ENCODE measurements at regions not wholly inside any gene's neighbourhood (a gene's known extent, or its start where the extent isn't known, plus 50 kb on each side); places are given as distances from the start of the nearest gene placed in this dataset.

DNA sequence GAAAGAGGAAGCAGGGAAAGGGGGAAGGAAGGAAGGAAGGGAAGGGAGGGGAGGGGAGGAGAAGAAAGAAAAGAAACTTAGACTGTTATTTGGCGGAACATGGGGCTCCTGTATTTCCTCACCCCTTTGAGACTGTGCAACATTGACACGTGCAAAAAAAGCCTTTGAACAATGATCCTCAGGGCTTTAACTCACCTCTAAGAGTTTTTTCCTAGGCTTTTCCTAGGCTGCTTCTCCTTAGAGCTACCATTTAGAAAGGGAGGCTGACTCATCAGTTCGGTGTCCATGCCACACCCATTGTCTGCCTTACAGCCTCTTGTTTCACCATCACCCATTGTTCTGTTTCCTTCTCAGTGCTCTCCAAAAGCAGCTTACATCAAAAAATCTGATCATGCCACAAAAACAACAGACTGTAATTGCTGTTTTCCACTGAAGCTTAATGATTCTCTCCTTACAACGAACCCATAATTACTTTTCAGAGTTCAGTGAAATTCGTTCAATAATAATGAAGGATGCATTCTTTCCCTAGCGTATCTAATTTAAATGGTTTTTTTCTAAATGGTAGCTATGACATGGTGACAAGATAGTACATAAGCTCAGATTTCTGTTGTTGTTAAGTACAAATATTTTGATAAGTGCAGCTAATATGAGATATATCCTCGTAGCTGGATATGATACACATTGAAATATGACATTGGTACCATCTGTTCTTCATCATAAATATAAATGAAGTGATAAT is 90.8 kb downstream of the PRLHR start:
- Histone ChIP-seq H3K4me1 (ENCODE audit: control insufficient read depth in 2 of 2, insufficient read depth in 1 of 2, low read depth in 1 of 2, low read length in 2 of 2) (no peaks in the 10 kb centered on the region), H3K4me3 (ENCODE audit: low read length in 2 of 2) (no peak overlapping the region), H2BK15ac (ENCODE audit: low read length) (no peak overlapping the region), H3K14ac (ENCODE audit: low read length) (no peak overlapping the region), H2BK120ac (ENCODE audit: low read depth, low read length) (no peak overlapping the region), H3K23ac (ENCODE audit: low read depth, low read length, poor library complexity) (no peak overlapping the region), H2AFZ (ENCODE audit: low read length) (no peak overlapping the region), H4K8ac (ENCODE audit: low read depth, low read length) (no peak overlapping the region), H3K4ac (ENCODE audit: low read length) (no peak overlapping the region), H2AK5ac (ENCODE audit: low read depth, low read length) (no peak overlapping the region), H3K36me3 (replicated peaks in 1 of 2; ENCODE audit: control insufficient read depth in 2 of 2, insufficient read depth in 2 of 2, low read length in 2 of 2) (no peaks in the 10 kb centered on the region), H3K9me3 (replicated peaks in 1 of 2; ENCODE audit: control insufficient read depth in 2 of 2, insufficient read depth in 1 of 2, low read depth in 1 of 2, low read length in 2 of 2) (no peaks in the 10 kb centered on the region), H2BK5ac (ENCODE audit: low read length) (no peak overlapping the region), H3K18ac (ENCODE audit: low read length) (no peak overlapping the region), H3K79me1 (ENCODE audit: low read depth, low read length) (no peaks in the 10 kb centered on the region), H3K9ac (ENCODE audit: low read depth, low read length, poor library complexity) (no peak overlapping the region), H4K91ac (ENCODE audit: low read depth, low read length, poor library complexity) (no peak overlapping the region), H3K27ac (replicated peaks; ENCODE audit: low read length) (no peak overlapping the region), H2BK12ac (ENCODE audit: low read length) (no peak overlapping the region), H3K27me3 (ENCODE audit: control insufficient read depth in 3 of 3, insufficient read depth in 3 of 3, low read depth in 1 of 3, low read length in 3 of 3) (no peaks in the 10 kb centered on the region), H3K4me2 (ENCODE audit: insufficient read depth, low read length, poor library complexity, severe bottlenecking) (no peak overlapping the region)
- no CpG with 5 or more reads among the region's 7 CpGs for WGBS, 2 donors (ENCODE audit: extremely low coverage in 2 of 2, insufficient read length in 2 of 2, insufficient replicate concordance in 1 of 2)
- DNase-seq (ENCODE audit: low spot score): no peak

DNA sequence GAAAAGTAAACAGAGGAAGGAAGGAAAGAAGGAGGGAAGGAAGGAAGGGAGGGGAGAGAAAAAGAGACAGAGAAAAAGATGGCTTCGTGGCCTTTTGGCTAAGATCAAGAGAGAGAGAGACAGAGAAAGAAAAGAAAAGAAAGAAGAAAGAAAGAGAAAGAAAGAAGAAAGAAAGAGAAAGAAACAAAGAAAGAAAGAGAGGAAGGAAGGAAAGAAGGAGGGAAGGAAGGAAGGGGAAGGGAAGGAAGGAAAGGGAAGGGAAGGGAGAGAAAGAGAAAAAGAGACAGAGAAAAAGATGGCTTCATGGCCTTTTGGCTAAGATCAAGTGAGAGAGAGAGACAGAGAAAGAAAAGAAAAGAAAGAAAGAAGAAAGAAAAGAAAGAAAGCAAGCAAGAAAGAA is 91.4 kb downstream of the PRLHR start:
- Histone ChIP-seq H3K27ac (replicated peaks; ENCODE audit: low read length) (no peak overlapping the region), H3K9me3 (replicated peaks in 1 of 2; ENCODE audit: control insufficient read depth in 2 of 2, insufficient read depth in 1 of 2, low read depth in 1 of 2, low read length in 2 of 2) (no peaks in the 10 kb centered on the region), H3K18ac (ENCODE audit: low read length) (no peak overlapping the region), H3K9ac (ENCODE audit: low read depth, low read length, poor library complexity) (no peak overlapping the region), H3K27me3 (ENCODE audit: control insufficient read depth in 3 of 3, insufficient read depth in 3 of 3, low read depth in 1 of 3, low read length in 3 of 3) (no peaks in the 10 kb centered on the region), H2BK12ac (ENCODE audit: low read length) (no peak overlapping the region), H2BK15ac (ENCODE audit: low read length) (no peak overlapping the region), H3K4me2 (ENCODE audit: insufficient read depth, low read length, poor library complexity, severe bottlenecking) (no peak overlapping the region), H2BK5ac (ENCODE audit: low read length) (no peak overlapping the region), H4K8ac (ENCODE audit: low read depth, low read length) (no peak overlapping the region), H3K36me3 (replicated peaks in 1 of 2; ENCODE audit: control insufficient read depth in 2 of 2, insufficient read depth in 2 of 2, low read length in 2 of 2) (no peaks in the 10 kb centered on the region), H3K4ac (ENCODE audit: low read length) (no peak overlapping the region), H3K23ac (ENCODE audit: low read depth, low read length, poor library complexity) (no peak overlapping the region), H3K14ac (ENCODE audit: low read length) (no peak overlapping the region), H3K4me3 (ENCODE audit: low read length in 2 of 2) (no peak overlapping the region), H2AFZ (ENCODE audit: low read length) (no peak overlapping the region), H3K4me1 (ENCODE audit: control insufficient read depth in 2 of 2, insufficient read depth in 1 of 2, low read depth in 1 of 2, low read length in 2 of 2) (no peaks in the 10 kb centered on the region), H2BK120ac (ENCODE audit: low read depth, low read length) (no peak overlapping the region), H2AK5ac (ENCODE audit: low read depth, low read length) (no peak overlapping the region), H4K91ac (ENCODE audit: low read depth, low read length, poor library complexity) (no peak overlapping the region), H3K79me1 (ENCODE audit: low read depth, low read length) (no peaks in the 10 kb centered on the region)
- WGBS, 2 donors (ENCODE audit: extremely low coverage in 2 of 2, insufficient read length in 2 of 2, insufficient replicate concordance in 1 of 2): no CpG with 5 or more reads among the region's 1 CpG
- DNase-seq (ENCODE audit: low spot score): no peak

DNA sequence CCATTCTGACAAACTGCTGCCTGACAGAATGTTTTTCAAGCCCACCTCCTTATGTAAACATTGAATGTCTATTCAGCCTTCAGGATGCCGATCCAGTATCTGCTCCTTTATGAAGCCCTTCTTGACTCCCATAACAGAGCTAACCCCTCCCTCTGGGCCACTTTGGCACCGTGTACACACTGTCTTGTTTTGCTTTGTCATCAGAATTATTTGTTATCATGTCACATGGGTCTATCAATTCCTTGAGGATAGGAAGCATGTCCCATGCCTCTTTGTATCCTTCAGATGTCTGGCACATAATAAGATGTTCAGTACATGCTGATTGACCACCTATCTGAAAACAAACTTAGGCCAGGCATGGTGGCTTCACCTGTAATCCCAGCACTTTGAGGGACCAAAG is 92.3 kb downstream of the PRLHR start:
- H3K79me1 ChIP-seq (ENCODE audit: low read depth, low read length): no peaks in the 10 kb centered on the region
- no CpG with 5 or more reads among the region's 2 CpGs for WGBS, 2 donors (ENCODE audit: extremely low coverage in 2 of 2, insufficient read length in 2 of 2, insufficient replicate concordance in 1 of 2)
- no peak overlapping the region for H3K18ac ChIP-seq (ENCODE audit: low read length)
- DNase-seq (ENCODE audit: low spot score): no peak
- no peaks in the 10 kb centered on the region for H3K9me3 ChIP-seq (replicated peaks in 1 of 2; ENCODE audit: control insufficient read depth in 2 of 2, insufficient read depth in 1 of 2, low read depth in 1 of 2, low read length in 2 of 2)
- H2BK12ac ChIP-seq (ENCODE audit: low read length): no peak overlapping the region
- no peak overlapping the region for H2AK5ac ChIP-seq (ENCODE audit: low read depth, low read length)
- no peak overlapping the region for H2BK120ac ChIP-seq (ENCODE audit: low read depth, low read length)
- H3K27me3 ChIP-seq (ENCODE audit: control insufficient read depth in 3 of 3, insufficient read depth in 3 of 3, low read depth in 1 of 3, low read length in 3 of 3): no peaks in the 10 kb centered on the region
- H3K27ac ChIP-seq (replicated peaks; ENCODE audit: low read length): no peak overlapping the region
- H3K36me3 ChIP-seq (replicated peaks in 1 of 2; ENCODE audit: control insufficient read depth in 2 of 2, insufficient read depth in 2 of 2, low read length in 2 of 2): no peaks in the 10 kb centered on the region
- H3K4ac ChIP-seq (ENCODE audit: low read length): no peak overlapping the region
- no peak overlapping the region for H3K14ac ChIP-seq (ENCODE audit: low read length)
- no peak overlapping the region for H2BK5ac ChIP-seq (ENCODE audit: low read length)
- no peak overlapping the region for H3K4me3 ChIP-seq (ENCODE audit: low read length in 2 of 2)
- H3K4me1 ChIP-seq (ENCODE audit: control insufficient read depth in 2 of 2, insufficient read depth in 1 of 2, low read depth in 1 of 2, low read length in 2 of 2): no peaks in the 10 kb centered on the region
- no peak overlapping the region for H3K23ac ChIP-seq (ENCODE audit: low read depth, low read length, poor library complexity)
- no peak overlapping the region for H3K9ac ChIP-seq (ENCODE audit: low read depth, low read length, poor library complexity)
- H3K4me2 ChIP-seq (ENCODE audit: insufficient read depth, low read length, poor library complexity, severe bottlenecking): no peak overlapping the region
- H2AFZ ChIP-seq (ENCODE audit: low read length): no peak overlapping the region
- no peak overlapping the region for H4K91ac ChIP-seq (ENCODE audit: low read depth, low read length, poor library complexity)
- no peak overlapping the region for H2BK15ac ChIP-seq (ENCODE audit: low read length)
- no peak overlapping the region for H4K8ac ChIP-seq (ENCODE audit: low read depth, low read length)

DNA sequence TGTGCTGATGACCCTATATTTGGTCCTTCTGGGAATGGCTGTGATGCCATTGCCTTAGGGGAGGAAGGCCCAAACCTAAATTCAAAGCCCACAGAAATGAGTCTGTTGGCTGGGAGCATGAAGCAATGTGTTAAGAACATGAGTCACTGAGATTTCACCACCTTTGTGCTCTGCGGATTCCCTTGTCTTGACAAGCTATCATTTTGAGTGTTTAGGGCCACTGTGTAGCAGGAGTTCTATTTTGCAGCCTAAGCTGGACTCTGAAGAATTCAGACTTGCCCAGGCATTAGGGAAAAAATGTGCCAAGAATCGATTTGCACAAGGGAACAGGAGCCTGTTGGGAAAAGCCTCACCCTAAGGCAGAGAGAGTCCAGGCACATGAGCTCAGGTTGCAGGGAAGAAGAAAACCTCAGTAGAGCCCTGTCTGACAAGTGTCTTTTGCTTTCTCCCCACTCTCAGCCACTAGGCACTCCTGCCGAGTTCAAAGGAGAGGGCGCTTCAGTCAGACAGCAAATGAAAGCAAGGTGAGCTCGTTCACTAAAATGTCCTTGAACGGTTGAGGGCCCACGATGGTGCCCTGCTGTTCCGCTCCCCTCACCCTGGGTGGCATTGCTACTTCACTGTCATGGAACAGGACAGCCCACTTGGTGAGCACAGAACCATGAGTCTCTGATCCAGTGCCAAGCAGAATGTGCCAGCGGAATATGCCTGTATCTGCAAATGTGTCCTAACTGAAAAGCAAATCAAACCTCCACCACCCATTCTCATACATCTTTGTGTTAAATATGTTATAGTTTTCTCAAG is 93.6 kb downstream of the PRLHR start:
- Histone ChIP-seq H3K4ac (ENCODE audit: low read length) (no peak overlapping the region), H3K18ac (ENCODE audit: low read length) (no peak overlapping the region), H3K9ac (ENCODE audit: low read depth, low read length, poor library complexity) (no peak overlapping the region), H2BK120ac (ENCODE audit: low read depth, low read length) (no peak overlapping the region), H3K4me2 (ENCODE audit: insufficient read depth, low read length, poor library complexity, severe bottlenecking) (no peak overlapping the region), H4K8ac (ENCODE audit: low read depth, low read length) (no peak overlapping the region), H3K36me3 (replicated peaks in 1 of 2; ENCODE audit: control insufficient read depth in 2 of 2, insufficient read depth in 2 of 2, low read length in 2 of 2) (no peaks in the 10 kb centered on the region), H3K27me3 (ENCODE audit: control insufficient read depth in 3 of 3, insufficient read depth in 3 of 3, low read depth in 1 of 3, low read length in 3 of 3) (no peaks in the 10 kb centered on the region), H2AFZ (ENCODE audit: low read length) (no peak overlapping the region), H3K9me3 (replicated peaks in 1 of 2; ENCODE audit: control insufficient read depth in 2 of 2, insufficient read depth in 1 of 2, low read depth in 1 of 2, low read length in 2 of 2) (no peaks in the 10 kb centered on the region), H2BK15ac (ENCODE audit: low read length) (no peak overlapping the region), H2BK12ac (ENCODE audit: low read length) (no peak overlapping the region), H2BK5ac (ENCODE audit: low read length) (no peak overlapping the region), H4K91ac (ENCODE audit: low read depth, low read length, poor library complexity) (no peak overlapping the region), H3K4me1 (ENCODE audit: control insufficient read depth in 2 of 2, insufficient read depth in 1 of 2, low read depth in 1 of 2, low read length in 2 of 2) (no peaks in the 10 kb centered on the region), H2AK5ac (ENCODE audit: low read depth, low read length) (no peak overlapping the region), H3K23ac (ENCODE audit: low read depth, low read length, poor library complexity) (no peak overlapping the region), H3K14ac (ENCODE audit: low read length) (peak overlapping the region; percentile 2), H3K79me1 (ENCODE audit: low read depth, low read length) (no peaks in the 10 kb centered on the region), H3K27ac (replicated peaks; ENCODE audit: low read length) (no peak overlapping the region), H3K4me3 (ENCODE audit: low read length in 2 of 2) (no peak overlapping the region)
- no CpG with 5 or more reads among the region's 9 CpGs for WGBS, 2 donors (ENCODE audit: extremely low coverage in 2 of 2, insufficient read length in 2 of 2, insufficient replicate concordance in 1 of 2)
- no peak for DNase-seq (ENCODE audit: low spot score)

Data from neuronal stem cell (in vitro differentiated cells).